ENCODE measurements at regions not wholly inside any gene's neighbourhood (a gene's known extent, or its start where the extent isn't known, plus 50 kb on each side); places are given as distances from the start of the nearest gene placed in this dataset.

DNA sequence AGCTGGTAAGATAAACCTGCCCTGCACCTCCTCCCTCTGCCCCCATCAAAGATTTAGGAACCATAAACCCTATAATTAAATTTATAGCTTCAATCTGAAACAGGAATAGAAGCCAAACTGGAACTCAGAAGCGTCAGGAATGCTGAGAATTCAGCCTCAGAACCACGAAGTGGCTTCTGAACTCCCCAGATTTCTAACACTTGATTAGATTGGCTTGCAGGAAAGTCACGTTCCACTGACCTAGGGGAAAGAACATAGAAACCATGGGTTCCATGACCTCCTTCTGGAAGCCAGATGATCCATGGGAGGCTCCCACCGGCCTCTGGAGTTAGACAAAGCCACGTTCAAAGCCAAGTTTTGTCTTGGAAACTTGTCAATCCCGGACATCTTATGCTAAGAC, 356.5 kb downstream of the MID1IP1 start:
- peak overlapping the region in 2 of 3 experiments; percentile 52 to 65 for H3K27ac Mint-ChIP-seq

GRCh38 chrX:39158801-39159657, 357.8 kb downstream of the MID1IP1 start:
- Mint-ChIP-seq H3K4me3 (no peak overlapping the region), H3K27ac (peak overlapping the region; percentile 31 to 40 (median 37)), H3K36me3 (ENCODE audit: low read depth) (no peaks in the 10 kb centered on the region), H3K27me3 (ENCODE audit: low read depth) (peaks cover 18% of the 10 kb centered on the region), H3K9me3 (no peaks in the 10 kb centered on the region), H3K4me1 (peaks cover 42% of the 10 kb centered on the region)
- TF ChIP-seq CTCF (IDR thresholded peaks at IDR 0.05; ENCODE audit: unreplicated experiment in 3 of 3), result no peak

More for the DNA sequence above, 356.5 kb downstream of the MID1IP1 start:
- no peaks in the 10 kb centered on the region for H3K36me3 Mint-ChIP-seq (ENCODE audit: low read depth)
- H3K27me3 Mint-ChIP-seq (ENCODE audit: low read depth), result peaks cover 8% of the 10 kb centered on the region
- no peak for TF ChIP-seq CTCF (IDR thresholded peaks at IDR 0.05; ENCODE audit: unreplicated experiment in 3 of 3)
- H3K4me1 Mint-ChIP-seq, result peaks cover 41% of the 10 kb centered on the region
- peak overlapping the region in 1 of 3 experiments; percentile 3 for H3K4me3 Mint-ChIP-seq
- H3K9me3 Mint-ChIP-seq, result no peaks in the 10 kb centered on the region

DNA sequence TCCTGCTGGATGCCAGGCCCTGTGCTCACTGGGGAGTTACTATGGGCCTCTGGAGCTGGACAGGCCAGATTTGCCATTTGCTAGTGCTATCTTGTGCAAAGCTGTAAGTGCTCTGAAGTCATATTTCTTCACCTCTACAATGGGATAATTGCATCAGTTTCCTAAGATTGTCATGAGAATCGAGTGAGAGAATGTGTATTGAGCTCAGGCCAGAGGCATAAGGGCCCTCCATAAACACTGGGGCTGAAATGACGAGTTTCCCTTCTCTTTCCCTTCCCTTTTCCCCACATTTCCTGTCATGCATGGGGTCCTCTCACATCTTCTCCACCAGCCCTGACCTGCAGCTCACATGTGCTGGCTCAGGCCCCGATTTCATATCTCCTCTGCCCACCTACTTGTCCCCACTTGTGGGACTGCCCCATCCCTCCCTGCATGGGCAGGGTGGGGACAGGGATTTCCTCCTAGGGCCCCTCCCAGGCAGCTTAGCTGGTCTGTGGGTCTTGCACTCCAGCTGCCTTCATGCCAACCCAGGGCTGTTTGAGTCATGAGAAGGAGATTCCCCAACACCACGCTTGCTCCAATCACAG, 358.8 kb downstream of the MID1IP1 start:
- Mint-ChIP-seq H3K9me3 (no peaks in the 10 kb centered on the region), H3K4me1 (peaks cover 45% of the 10 kb centered on the region), H3K27me3 (ENCODE audit: low read depth) (peaks cover 21% of the 10 kb centered on the region), H3K4me3 (no peak overlapping the region), H3K36me3 (ENCODE audit: low read depth) (no peaks in the 10 kb centered on the region), H3K27ac (peak overlapping the region in 1 of 3 experiments; percentile 32)
- TF ChIP-seq CTCF (IDR thresholded peaks at IDR 0.05; ENCODE audit: unreplicated experiment in 3 of 3), result no peak

- peaks cover 21% of the 10 kb centered on the region for H3K27me3 Mint-ChIP-seq (ENCODE audit: low read depth)
Observed at GRCh38 chrX:39161611-39162255, 360.5 kb downstream of the MID1IP1 start.

DNA sequence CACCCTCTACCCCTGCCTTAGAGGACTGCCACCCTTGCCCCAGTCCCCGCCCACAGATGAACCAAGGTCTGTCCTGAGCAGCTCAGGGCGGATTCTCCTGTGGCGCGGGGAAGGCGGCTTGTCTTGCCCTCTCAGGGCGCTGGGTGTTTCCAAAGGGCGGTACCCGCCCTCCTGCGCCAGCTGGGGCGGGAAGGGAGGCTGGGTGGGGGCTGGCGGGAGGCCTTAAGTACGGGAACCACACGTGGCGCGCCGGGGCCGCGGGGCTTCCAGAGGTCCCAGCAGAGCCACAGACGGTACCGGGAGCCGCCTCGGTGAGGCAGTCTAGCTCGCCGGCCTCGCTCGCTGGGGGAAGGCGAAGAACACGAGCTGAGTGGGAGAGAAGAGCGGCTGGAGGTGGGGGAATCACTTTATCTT, 361.1 kb downstream of the MID1IP1 start:
- peaks cover 21% of the 10 kb centered on the region for H3K27me3 Mint-ChIP-seq (ENCODE audit: low read depth)
- peak in 2 of 3 experiments; percentile 21 to 23 for TF ChIP-seq CTCF (IDR thresholded peaks at IDR 0.05; ENCODE audit: unreplicated experiment in 3 of 3)

More at GRCh38 chrX:39161611-39162255, 360.5 kb downstream of the MID1IP1 start:
- peak overlapping the region in 2 of 3 experiments; percentile 13 to 18 for H3K4me3 Mint-ChIP-seq
- H3K9me3 Mint-ChIP-seq, result no peaks in the 10 kb centered on the region
- no peak overlapping the region for H3K27ac Mint-ChIP-seq
- H3K36me3 Mint-ChIP-seq (ENCODE audit: low read depth), result no peaks in the 10 kb centered on the region
- peaks cover 38% of the 10 kb centered on the region for H3K4me1 Mint-ChIP-seq
- TF ChIP-seq CTCF (IDR thresholded peaks at IDR 0.05; ENCODE audit: unreplicated experiment in 3 of 3), result no peak

More for the DNA sequence above, 361.1 kb downstream of the MID1IP1 start:
- Mint-ChIP-seq H3K9me3 (no peaks in the 10 kb centered on the region), H3K4me3 (peak overlapping the region in 1 of 3 experiments; percentile 65), H3K36me3 (ENCODE audit: low read depth) (no peaks in the 10 kb centered on the region), H3K4me1 (peaks cover 38% of the 10 kb centered on the region), H3K27ac (no peak overlapping the region)

Data from nephron (organoid).